ENCODE measurements at regions not wholly inside any gene's neighbourhood (a gene's known extent, or its start where the extent isn't known, plus 50 kb on each side); places are given as distances from the start of the nearest gene placed in this dataset.
A peak's percentile ranks its signal among the peaks of the same experiment; 100 is the strongest.

GRCh38 chr5:168227973-168228615, 63.4 kb upstream of the WWC1 start:
- Mint-ChIP-seq H3K36me3 (no peaks in the 10 kb centered on the region), H3K4me3 (no peak overlapping the region), H3K4me1 (no peaks in the 10 kb centered on the region), H3K9me3 (no peaks in the 10 kb centered on the region), H3K27me3 (peaks cover 21% of the 10 kb centered on the region), H3K27ac (no peak overlapping the region)
- peak; percentile 47 for ATAC-seq

GRCh38 chr5:168228668-168229067, 62.8 kb upstream of the WWC1 start:
- Mint-ChIP-seq H3K4me3 (no peak overlapping the region), H3K4me1 (no peaks in the 10 kb centered on the region), H3K36me3 (no peaks in the 10 kb centered on the region), H3K9me3 (peaks cover 2% of the 10 kb centered on the region), H3K27me3 (peaks cover 21% of the 10 kb centered on the region), H3K27ac (no peak overlapping the region)
- ATAC-seq = no peak

DNA sequence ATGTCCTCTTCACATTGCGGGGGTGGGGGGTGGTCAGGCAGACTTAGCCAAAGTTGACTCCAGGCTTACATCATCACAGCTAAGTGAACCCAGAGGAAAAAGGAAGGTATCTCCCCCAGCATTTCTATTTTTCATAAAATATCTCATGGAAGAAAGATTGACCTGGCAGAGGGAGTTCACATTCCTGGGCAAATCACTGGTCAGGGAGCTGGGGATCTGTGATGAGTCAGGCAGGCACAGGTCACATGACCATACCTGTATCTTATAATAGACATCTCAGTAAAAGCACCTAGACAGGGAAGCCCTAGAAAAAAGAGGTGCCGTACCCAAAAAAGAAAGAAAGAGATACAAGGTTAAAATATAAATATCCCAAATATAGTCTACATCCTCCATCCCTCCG, 57.3 kb upstream of the WWC1 start:
- peaks cover 2% of the 10 kb centered on the region for H3K9me3 Mint-ChIP-seq
- peaks cover 16% of the 10 kb centered on the region for H3K27me3 Mint-ChIP-seq
- no peak overlapping the region for H3K4me3 Mint-ChIP-seq
- ATAC-seq = no peak
- no peaks in the 10 kb centered on the region for H3K36me3 Mint-ChIP-seq
- H3K4me1 Mint-ChIP-seq = no peaks in the 10 kb centered on the region
- H3K27ac Mint-ChIP-seq = no peak overlapping the region

- Mint-ChIP-seq H3K4me3 (no peak overlapping the region), H3K9me3 (peaks cover 2% of the 10 kb centered on the region), H3K4me1 (no peaks in the 10 kb centered on the region), H3K27ac (no peak overlapping the region), H3K36me3 (no peaks in the 10 kb centered on the region), H3K27me3 (peaks cover 8% of the 10 kb centered on the region)
- no peak for ATAC-seq
These were observed 53.0 kb upstream of the WWC1 start for GRCh38 chr5:168238463-168238862.

GRCh38 chr5:168239325-168239724, 52.1 kb upstream of the WWC1 start:
- Mint-ChIP-seq H3K36me3 (no peaks in the 10 kb centered on the region), H3K27me3 (peaks cover 8% of the 10 kb centered on the region), H3K9me3 (no peaks in the 10 kb centered on the region), H3K4me1 (no peaks in the 10 kb centered on the region), H3K27ac (no peak overlapping the region), H3K4me3 (no peak overlapping the region)
- ATAC-seq = no peak
